NT2/D1 (cell line): ENCODE measurements at regions not wholly inside any gene's neighbourhood (a gene's known extent, or its start where the extent isn't known, plus 50 kb on each side); places are given as distances from the start of the nearest gene placed in this dataset.

ENCODE experiments used
- SUZ12 ChIP-seq: IDR thresholded peaks from 2 replicates; pipeline ENCODE4 v1.6.1; 2011; ENCODE audit not compliant: insufficient read length, insufficient read depth; ENCODE audit errors: extremely low read depth
- YY1 ChIP-seq: IDR thresholded peaks from 2 replicates; pipeline ENCODE4 v1.6.1; 2011; ENCODE audit not compliant: insufficient read length, insufficient read depth
- ZNF274 ChIP-seq: IDR thresholded peaks from 2 replicates; pipeline ENCODE4 v1.6.1; 2011; ENCODE audit warnings: mild to moderate bottlenecking, low read depth, low read length

GRCh38 chr11:15849257-15849656, 507.1 kb downstream of the SOX6 start:
- TF ChIP-seq SUZ12, result no peak
- TF ChIP-seq ZNF274, result no peak
- no peak for TF ChIP-seq YY1
